SK-N-SH treated with all-trans-retinoic acid at 6 μM for 48 hours (cell line): ENCODE measurements at regions not wholly inside any gene's neighbourhood (a gene's known extent, or its start where the extent isn't known, plus 50 kb on each side); places are given as distances from the start of the nearest gene placed in this dataset.

Experiments
- CSRNP3 ChIP-seq: fragments of 250-450 bp; sonication (Bioruptor Pico); IDR thresholded peaks from 2 replicates; pipeline ENCODE4 v1.5.1; 2021; ENCODE audit warnings: mild to moderate bottlenecking, moderate library complexity
- PATZ1 ChIP-seq: fragments of 250-450 bp; sonication (Bioruptor Pico); IDR thresholded peaks from 2 replicates; pipeline ENCODE4 v1.8.0; 2020; ENCODE audit warnings: mild to moderate bottlenecking, moderate library complexity, borderline replicate concordance
- PPARA ChIP-seq: fragments of 250-450 bp; sonication (Bioruptor Pico); IDR thresholded peaks from 2 replicates; pipeline ENCODE4 v1.5.0; 2020; ENCODE audit warnings: mild to moderate bottlenecking, borderline replicate concordance
- RARB ChIP-seq: fragments of 250-450 bp; sonication (Bioruptor Pico); IDR thresholded peaks from 2 replicates; pipeline ENCODE4 v1.8.0; 2021; ENCODE audit warnings: mild to moderate bottlenecking, moderate library complexity
- TOX ChIP-seq: fragments of 250-450 bp; sonication (Bioruptor Pico); IDR thresholded peaks from 2 replicates; pipeline ENCODE4 v1.8.0; 2021; ENCODE audit warnings: mild to moderate bottlenecking, moderate library complexity, borderline replicate concordance
- ZFP30 ChIP-seq: fragments of 450-650 bp; formaldehyde crosslinking; IDR thresholded peaks from 2 replicates; pipeline ENCODE4 v1.5.0; 2022; ENCODE audit warnings: mild to moderate bottlenecking, moderate library complexity
- ZNF565 ChIP-seq: fragments of 450-650 bp; formaldehyde crosslinking; conservative IDR thresholded peaks from 2 replicates; pipeline ENCODE4 v1.5.0; 2020; ENCODE audit warnings: low read depth, mild to moderate bottlenecking, moderate library complexity
- ZNF70 ChIP-seq: fragments of 450-650 bp; formaldehyde crosslinking; IDR thresholded peaks from 2 replicates; pipeline ENCODE4 v1.5.0; 2020; ENCODE audit warnings: mild to moderate bottlenecking, moderate library complexity

- no peak for TF ChIP-seq ZFP30 (CRISPR knock-in tag)
- TF ChIP-seq RARB (CRISPR knock-in tag) = no peak
- TF ChIP-seq ZNF565 (CRISPR knock-in tag) = no peak
- TF ChIP-seq ZNF70 (CRISPR knock-in tag) = no peak
- no peak for TF ChIP-seq TOX
- no peak for TF ChIP-seq PATZ1 (CRISPR knock-in tag)
- no peak for TF ChIP-seq PPARA (CRISPR knock-in tag)
- TF ChIP-seq CSRNP3 (CRISPR knock-in tag) = no peak
Measured at GRCh38 chr10:71063401-71063800, 149.0 kb upstream of the UNC5B start.
